NCI-H524 treated with DMSO at 0.1 percent for 48 hours (cell line): ENCODE measurements at regions not wholly inside any gene's neighbourhood (a gene's known extent, or its start where the extent isn't known, plus 50 kb on each side); places are given as distances from the start of the nearest gene placed in this dataset.

ENCODE experiments used
- DNase-seq: peaks from one replicate; lab custom pipeline; 2025; lab: John Stamatoyannopoulos, UW

DNA sequence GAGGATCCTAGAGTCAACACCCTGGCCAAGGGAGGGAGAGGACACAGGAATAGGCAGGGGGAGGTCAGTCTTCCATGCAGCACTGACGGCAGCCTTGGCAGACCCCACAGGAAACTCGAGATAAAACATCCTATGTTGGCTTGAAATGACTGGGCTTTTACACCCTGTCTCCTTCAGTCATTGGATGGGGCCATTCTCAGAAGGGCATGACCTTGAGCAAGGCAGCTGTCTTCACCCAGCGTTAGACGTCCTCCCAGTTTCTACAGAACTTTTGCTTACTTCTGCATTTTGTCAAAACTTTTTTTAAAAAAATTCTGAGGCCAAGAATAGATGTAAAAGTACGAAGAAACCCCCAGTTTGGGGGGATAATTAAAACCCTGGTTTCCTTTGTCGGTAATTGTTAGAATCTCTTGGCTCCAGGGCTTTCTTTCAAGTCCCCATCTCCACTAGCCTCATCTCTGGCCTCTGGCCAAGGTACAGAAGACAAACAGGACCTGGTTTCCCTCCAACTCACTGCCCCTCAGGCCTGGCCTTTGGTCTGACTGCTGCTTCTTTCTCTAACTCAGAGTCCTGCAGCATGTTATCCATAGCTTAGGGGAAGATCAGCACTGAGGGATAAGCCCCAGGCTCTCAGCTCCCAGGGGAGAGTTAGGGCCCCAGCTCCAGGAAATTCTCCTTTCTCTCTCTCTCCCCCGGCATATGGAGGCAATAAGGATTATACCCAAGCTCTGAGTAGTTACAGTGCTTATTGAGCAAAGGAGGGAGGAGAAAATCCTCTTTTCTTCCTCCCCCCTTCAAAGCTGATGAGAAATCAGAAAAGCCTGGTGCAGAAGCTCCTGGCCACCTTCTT, 51.6 kb upstream of the KCND3 start:
- peak; percentile 84 for DNase-seq

DNA sequence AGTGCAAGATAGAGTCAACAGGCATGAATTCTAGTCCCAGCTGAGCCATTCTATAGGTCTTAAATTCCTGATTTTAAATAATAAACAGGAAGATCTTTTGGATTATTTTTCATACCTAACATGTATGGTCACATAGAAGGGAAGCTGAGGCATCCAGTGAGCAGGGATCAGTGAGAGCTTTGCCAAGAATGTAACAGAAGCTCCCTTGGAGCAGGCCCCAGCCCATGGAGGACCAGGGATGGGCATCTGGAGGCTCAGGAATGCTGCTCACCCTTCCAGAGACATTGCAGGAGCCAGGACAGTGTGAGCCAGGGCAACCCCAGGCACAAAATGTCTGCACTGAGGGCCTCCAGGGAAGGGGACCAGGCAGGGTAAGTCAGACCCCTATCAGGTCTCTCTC, 54.4 kb upstream of the KCND3 start:
- DNase-seq, result no peak

DNA sequence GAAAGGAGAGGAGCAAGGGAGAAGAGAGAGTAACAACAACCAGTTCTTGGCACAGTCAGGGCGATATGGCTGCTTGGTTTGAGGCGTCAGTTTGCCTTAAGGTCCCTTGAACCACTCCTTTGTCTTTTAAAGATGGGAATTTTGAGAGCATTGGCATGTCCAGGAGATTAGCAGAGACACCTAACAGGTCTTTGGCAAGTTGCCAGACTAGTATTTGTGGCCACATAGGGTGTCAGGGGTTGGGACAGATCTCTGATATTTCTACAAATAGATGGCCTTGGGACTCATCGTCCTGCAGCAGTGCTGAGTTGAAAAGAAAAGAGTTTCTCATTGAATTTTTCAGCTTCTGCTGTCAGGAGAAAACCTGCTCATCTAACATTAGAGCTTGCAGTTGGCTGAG, 55.3 kb upstream of the KCND3 start:
- no peak for DNase-seq

DNA sequence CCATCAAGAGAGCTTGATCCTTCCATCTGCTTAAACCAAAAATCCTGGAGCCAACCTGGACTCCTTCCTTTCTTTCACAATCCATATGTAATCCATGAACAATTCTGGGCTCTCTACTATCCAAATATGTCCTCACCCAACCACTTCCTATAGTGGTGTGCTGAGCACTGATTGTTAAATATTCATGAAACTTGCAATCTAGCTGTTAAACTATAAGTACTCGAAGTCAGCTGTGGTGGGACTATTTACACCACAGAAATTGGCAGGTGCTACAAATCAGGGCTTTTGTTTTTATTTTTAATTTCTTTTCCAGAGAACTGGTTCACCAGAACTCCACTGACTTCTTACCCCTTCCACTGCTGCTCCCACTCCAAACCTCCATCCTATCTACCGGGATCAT, 57.2 kb upstream of the KCND3 start:
- no peak for DNase-seq

DNA sequence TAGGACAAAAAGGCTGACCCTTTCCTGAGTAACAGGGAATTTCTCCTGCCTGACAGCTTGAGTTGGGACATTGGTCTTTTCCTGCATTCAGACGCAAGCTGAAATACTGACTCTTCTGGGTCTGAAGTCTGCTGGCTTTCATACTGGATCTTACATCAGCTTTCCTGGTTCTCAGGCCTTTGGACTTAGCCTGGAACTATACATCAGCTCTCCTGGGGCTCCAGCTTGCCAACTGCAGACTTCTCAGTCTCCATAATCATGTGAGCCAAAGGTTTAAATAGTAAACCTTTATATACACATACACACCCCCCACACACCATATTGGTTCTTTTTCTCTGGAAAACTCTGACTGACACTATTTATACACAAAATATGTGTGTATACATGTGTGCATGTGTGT, 59.0 kb upstream of the KCND3 start:
- no peak for DNase-seq

DNA sequence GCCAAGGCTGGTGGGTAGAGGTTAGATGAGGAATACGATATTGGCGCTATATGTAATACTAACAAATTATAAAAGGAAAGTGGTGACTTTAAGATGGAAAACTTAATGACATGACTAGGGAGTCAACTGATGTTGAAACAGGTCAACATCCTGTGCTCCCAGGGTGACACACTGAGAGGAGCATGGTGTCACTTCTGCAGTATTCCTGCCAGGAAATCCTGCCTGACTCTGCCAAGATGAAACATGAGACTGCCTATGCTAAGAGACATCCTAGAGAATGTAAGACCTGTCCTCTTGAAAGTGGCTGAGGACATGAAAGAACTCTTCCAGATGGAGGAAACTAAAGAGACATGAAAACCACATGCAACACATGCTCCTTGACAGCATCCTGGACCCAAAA, 65.0 kb upstream of the KCND3 start:
- DNase-seq, result no peak

DNA sequence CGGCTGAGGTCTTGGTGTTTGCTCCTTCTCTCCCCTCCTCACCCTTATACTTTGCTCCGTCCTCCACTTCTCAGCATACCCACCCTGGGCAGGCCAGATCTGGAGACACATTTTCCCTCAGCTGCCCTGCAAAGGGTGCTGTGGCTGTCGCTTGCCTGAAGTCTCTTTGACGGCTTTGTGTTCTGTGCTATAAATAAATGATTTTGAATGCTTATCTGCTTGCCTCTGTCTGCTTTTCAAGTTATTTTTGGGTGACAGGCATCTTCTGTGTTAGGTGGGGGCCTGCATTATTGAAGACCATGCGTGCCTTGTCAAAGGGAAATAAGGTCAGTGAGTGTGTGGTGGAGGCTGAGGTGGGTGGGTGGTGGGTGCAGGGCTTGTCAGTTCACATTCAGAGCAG, 66.9 kb upstream of the KCND3 start:
- DNase-seq, result no peak

DNA sequence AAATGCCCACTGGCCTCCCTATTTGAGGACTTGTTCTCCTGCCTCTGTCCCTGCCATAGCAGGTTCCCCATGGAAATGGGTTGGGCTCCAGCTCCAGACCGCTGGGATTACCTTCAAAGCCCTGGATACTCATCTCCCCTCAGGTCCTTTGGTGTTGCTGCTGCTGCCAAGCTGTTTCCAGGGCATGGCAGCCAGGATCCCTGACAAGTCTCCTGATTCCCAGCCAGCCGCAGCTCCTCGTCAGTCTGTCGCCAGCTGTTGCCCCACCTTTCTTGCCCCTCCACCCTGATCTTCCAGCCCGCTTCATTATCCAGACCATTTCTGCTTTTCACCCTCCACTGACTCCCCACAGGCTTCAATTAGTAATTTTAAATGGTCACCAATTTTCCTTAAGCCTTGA, 68.3 kb upstream of the KCND3 start:
- no peak for DNase-seq

DNA sequence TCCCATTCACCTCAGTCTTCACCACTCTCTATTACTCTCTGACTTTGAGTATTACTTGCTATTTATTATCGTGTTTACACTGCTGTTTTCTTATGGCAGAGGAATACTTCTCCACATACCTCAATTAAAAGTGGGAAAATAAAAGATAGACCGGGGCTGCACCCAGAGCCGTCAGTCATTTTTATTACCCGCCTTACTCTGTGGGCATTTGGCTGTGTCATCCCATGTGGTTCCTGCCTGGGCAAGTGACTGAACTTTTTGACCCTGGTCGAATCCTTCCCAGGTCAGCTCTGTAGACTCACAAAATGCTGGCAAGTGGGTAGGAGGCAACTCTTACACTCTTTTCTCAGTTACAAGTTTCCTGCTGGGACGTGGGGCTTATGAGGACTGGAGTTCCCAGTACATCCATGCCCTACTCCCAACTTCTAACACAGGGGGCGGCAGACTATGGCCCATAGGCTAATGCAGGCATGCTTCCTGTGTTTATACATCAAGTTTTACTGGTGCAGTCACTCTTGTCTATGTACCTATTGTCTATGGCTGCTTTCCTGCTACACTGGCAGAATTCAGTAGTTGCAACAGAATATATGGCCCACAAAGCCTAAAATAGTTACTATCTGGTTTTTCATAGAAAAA, 69.5 kb upstream of the KCND3 start:
- no peak for DNase-seq

DNA sequence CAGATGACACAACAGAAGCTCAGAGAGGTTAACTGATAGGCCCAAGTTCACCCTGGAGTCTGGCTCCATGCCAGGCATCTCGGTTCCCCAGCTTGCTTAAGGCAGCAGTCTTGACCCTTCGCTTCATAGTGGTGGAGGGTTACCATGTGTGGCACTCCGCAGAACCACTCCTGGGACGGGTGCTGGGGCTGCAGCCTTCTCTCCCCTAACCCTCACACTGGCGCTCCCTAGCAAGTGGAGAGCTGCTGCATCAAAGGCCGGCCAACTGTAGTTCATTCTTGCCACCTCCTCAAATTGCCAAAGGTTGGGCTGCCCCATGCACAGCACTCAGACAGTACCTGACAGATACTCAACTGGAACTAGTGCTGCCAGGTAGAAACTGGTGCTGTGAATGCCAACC, 70.2 kb upstream of the KCND3 start:
- DNase-seq, result no peak

DNA sequence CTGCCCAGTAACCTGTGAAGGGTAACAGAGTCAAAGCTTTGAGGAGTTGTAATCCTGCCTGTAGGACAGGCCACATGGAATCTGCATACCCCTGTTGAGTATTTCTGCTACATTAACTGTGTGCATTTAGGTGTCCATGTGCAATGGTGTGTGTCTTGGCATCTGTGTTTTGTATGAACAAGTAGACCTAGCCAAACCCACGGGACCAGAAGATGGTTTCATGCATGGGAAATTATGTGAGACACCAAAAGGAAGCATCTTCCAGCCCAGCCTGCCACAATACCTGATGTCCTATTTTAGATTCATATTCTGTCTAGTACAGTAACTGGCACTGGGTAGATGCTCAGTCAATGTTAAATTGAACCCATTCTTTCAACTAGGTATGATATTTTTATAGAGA, 70.8 kb upstream of the KCND3 start:
- DNase-seq, result no peak

DNA sequence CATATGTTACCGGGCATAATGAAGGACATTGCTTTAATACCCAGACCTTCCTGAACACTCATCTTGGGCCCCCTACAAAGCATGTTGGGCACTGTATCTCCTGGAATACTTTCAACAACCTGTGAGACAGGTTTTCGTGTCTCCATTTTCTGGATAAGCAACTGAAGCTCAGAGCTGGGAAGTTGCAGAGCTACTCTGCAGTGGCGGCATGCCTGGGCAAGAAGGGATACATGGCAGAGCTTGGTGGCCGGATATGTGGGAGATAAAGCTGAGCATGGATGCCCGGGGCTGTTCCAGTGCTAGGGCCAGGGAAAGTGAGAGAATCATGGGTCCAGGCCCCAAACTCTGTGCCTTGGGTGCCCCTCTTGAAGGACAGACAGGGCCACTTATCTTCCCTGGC, 71.6 kb upstream of the KCND3 start:
- no peak for DNase-seq

DNA sequence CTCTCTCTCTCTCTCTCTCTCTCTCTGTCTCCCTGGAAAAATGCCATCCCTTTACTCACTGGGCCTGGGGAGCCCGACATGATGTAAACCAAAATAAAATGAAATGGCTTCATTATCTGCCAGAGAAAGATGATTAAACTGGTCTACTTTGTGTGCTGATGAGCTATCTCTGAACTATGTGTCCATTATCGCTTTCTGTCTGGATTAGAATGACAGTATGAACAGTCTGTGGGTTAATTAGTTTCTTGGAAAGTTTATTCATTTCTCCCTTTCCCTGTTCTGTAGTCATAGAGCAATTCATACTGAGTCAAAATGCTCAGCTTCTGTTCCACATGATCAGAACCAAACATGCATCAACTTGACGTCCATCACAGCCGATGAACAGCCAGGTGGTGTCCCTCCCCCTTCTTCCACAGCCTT, 72.4 kb upstream of the KCND3 start:
- DNase-seq, result no peak

DNA sequence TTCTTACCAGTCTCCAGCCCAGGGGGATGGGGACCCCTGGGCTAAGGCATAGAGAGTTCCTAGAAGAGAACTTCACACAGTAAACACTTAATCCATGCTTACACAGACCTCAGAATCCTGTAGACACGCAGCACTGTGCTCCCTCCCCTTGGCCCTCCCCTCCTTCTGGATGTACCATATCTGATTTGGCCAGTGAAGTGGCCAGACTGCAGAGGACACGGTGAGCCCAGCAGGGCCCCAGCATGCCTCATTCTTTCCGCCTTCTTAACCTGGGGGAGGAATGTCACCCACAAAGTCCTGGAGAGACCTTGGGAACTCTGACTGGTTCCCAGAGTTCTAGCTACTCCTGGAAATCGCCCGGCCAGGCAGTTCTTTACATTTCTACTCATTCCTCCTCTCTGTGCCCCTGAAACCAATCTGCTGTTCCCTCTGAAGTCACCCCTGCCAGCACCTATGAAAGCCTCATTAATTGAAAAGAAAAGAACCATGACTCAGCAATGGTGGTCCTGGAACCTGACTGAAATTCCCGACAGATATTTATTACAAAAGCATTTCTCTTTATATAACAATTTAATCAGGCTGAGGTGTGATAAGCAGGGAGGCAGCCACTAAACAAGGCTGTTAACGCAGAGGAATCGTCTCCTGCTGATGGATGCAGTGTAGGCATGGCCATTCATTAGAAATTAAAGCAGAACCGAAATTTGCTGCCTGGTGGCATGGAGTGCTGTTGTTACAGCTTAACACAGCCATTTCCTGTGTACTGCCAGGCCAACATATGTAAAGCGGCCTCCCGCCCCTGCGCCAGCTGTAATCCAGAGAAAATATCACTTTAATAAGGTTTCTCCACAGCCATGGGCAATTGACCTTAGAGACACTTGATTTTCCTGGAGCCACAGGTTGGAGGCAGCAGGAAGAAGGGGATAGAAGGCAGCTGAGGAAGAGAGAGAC, 74.6 kb upstream of the KCND3 start:
- DNase-seq, result no peak

DNA sequence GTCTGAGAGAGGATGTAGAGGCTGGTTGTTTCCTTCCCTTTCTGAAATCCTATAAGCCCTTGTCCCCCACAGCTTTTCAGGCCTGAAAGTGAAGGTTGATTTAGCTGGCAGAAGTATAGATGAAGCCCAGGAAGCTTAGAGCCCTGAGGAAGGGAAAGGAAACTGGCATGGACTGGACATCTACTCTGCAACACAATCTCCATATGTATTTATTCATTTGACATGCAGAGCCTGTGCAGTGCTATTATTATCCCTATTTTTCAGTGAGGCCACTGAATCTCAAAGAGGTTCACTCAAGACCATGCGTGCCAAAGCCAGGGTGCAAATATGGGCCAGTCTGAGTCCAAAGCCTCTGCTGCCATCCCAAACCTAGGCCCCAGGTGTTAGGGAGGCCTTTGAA, 78.5 kb upstream of the KCND3 start:
- DNase-seq, result no peak

DNA sequence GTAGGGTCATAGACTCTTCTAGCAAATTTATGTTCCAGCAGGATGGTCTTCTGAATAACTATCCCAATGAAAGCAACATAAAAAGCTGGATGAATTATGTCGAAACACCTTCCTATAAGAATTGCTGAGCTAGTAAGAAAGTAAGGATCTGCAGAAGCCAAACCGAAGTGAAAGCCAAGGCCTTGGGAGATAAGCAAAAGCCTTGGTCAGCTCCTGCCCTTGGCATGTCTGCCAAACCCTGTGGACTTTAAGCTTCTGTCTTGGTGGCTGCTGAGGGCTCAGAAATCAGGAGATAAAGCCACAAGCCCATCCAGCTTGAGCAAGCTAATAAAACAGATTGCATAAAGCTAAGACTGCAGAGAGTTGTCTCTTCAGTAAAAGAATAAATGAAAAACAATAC, 81.2 kb upstream of the KCND3 start:
- no peak for DNase-seq

DNA sequence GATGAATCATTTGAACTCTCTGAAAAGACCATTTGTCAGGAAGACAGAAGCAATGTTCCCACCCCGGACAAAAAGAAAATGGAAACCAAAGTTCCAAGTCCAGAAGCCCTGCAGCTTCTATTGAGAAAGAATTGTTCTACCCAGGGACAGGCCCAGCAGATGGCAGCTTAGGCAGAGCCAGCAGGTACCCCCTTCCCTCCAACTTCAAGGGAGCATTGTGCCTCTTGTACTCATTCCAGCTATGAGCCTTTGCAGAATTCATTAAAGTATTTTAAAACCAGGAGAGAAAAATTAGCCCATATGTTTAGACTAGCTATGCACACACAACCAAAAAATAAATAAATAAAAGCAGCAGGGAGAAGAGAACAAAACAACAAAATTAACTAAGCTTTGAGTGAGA, 85.2 kb upstream of the KCND3 start:
- no peak for DNase-seq

DNA sequence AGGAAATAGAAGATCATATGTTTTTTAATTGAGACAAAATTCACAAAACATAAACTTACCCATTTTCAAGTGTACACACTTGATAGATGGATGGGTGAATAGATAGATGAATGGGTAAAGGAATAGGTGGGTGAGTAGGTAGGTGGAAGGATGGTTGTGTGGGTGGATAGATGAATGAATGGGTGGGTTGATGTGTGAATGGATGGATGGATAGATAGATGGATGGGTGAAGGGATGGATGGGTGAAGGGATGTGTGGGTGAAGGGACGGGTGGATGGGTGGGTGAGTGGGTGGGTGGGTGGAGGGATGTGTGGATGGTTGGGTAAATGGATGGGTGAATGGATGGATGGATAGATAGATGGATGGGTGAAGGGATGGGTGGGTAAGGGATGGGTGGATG, 86.1 kb upstream of the KCND3 start:
- DNase-seq, result no peak

DNA sequence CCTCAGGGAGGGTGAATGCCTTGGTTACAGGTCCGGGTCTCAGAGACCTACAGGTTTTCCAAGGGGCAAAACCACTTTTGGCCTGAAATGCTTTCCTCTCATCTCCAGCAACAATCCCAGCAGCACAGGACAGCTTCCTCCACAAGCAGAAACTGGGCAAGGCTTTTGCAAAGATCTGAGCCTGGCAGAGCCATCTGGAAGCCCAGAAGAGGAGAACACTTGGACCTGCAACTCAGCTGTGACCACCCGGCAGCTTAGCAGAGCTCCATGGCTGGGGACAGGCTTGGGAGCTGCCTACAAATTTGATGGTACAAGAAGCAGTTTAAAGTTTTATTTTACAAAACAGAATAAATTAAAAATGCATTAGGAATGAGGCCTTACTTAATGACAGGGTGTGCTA, 90.0 kb upstream of the KCND3 start:
- no peak for DNase-seq

DNA sequence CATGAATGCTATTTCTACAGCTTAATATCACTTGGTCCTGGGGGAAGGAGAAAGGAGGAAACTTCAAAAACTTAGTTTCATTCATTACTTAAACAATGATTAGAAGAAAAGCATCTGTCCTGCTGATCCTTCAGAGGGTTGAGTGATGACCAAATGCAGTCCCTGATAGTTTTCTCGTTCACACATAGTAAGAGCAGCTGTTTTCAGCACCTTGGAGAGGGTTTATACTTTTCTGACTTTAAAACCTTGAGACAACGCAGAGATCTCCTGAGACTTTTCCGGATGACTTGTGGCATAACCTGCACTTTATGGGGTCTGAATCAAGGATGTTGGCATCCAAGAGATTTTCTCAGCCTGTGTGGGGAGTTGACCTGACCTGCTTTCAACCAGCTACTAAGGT, 94.0 kb upstream of the KCND3 start:
- no peak for DNase-seq

DNA sequence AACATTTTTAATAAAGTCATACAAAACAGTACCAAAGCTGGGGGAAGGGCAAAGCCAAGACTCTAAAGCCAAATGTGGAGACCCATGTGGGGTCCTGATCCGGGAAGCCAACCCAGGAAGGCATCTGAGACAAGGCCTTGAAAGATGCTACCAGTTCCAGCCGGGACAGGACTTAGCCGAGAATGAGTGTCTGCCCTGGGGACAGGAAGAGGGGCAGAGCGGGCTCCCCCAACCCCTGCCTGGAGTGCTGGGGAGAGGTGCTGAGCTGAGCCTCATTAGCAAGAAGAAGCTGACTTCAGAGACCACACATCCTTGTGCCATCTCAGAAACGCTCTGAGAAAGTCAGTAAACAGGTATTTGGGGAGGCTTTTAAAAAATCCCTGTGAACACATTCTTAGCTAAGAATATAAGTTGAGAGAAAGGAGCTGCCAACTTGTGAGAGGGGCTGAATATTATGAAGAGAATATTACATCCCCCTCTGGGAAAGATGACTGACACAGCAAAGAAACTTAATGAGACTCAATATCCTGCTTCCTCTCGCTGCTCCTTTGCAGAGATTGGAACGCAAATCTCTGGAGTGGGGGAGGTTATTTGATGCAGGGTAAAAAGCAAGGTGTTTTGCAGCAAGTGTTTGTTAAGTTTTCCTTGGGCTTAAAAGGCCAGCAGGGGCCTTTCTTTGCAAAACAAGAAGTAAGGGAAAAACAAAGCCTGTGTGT, 103.3 kb upstream of the KCND3 start:
- no peak for DNase-seq

DNA sequence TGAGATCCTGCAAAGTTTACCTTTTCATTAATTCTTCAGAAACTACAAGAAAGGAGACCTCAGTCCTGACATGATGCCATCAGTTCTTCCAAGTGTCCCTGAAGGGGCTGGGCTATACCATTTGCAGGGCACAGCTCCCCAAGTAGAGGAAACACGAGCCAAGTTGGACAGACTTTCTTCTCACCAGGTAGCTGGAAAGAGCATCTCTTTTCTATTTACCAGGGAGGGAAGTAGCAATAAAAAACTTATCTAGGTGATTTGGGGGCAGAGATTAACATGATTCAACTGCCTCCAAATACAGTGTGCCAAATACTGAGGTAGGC, 103.9 kb upstream of the KCND3 start:
- DNase-seq, result no peak
